Endodermal cell (in vitro differentiated cells): ENCODE measurements at regions not wholly inside any gene's neighbourhood (a gene's known extent, or its start where the extent isn't known, plus 50 kb on each side); places are given as distances from the start of the nearest gene placed in this dataset.

ENCODE experiments used
- DNase-seq: peaks from one replicate; pipeline ENCODE4 v3.0.0-alpha.2; 2017
- H3K27ac ChIP-seq: 2 replicates; pipeline ENCODE4 v1.5.1; 2013; ENCODE audit warnings: mild to moderate bottlenecking, low read depth, low read length, moderate library complexity
- H3K27me3 ChIP-seq: 2 replicates; pipeline ENCODE4 v1.6.1; 2013; ENCODE audit warnings: mild to moderate bottlenecking, low read length, moderate library complexity; ENCODE audit not compliant: insufficient read depth, control insufficient read depth, poor library complexity, severe bottlenecking
- H3K36me3 ChIP-seq: 2 replicates; pipeline ENCODE4 v1.7.0; 2013; ENCODE audit warnings: mild to moderate bottlenecking, low read length, moderate library complexity; ENCODE audit not compliant: control insufficient read depth, insufficient read depth
- H3K4me1 ChIP-seq: one replicate; pipeline ENCODE4 v1.7.0; 2013; ENCODE audit warnings: low read length; ENCODE audit not compliant: control insufficient read depth, insufficient read depth
- H3K4me3 ChIP-seq: 2 replicates; pipeline ENCODE4 v1.5.1; 2013; ENCODE audit warnings: mild to moderate bottlenecking, low read length, moderate library complexity
- H3K9ac ChIP-seq: 2 replicates; pipeline ENCODE4 v1.6.1; 2013; ENCODE audit warnings: mild to moderate bottlenecking, low read length, moderate library complexity; ENCODE audit not compliant: poor library complexity, severe bottlenecking; ENCODE audit errors: extremely low read depth
- H3K9me3 ChIP-seq: 2 replicates; pipeline ENCODE4 v1.6.1; 2013; ENCODE audit warnings: mild to moderate bottlenecking, low read length, moderate library complexity; ENCODE audit not compliant: control insufficient read depth
- H3K27ac Mint-ChIP-seq: 2 replicates; pipeline ENCODE4 v1.8.0; 2020; ENCODE audit warnings: mixed read lengths
- H3K27me3 Mint-ChIP-seq: 2 replicates; pipeline ENCODE4 v1.8.0; 2021; ENCODE audit warnings: mild to moderate bottlenecking, mixed read lengths; ENCODE audit not compliant: insufficient read depth
- H3K36me3 Mint-ChIP-seq: 2 replicates; pipeline ENCODE4 v1.8.0; 2020; ENCODE audit warnings: low read depth, mixed read lengths
- H3K4me1 Mint-ChIP-seq: 2 replicates; pipeline ENCODE4 v1.8.0; 2020; ENCODE audit warnings: mixed read lengths
- H3K4me3 Mint-ChIP-seq: 2 replicates; pipeline ENCODE4 v1.8.0; 2020; ENCODE audit warnings: mild to moderate bottlenecking, moderate library complexity, mixed read lengths
- H3K9me3 Mint-ChIP-seq: 2 replicates; pipeline ENCODE4 v1.8.0; 2020; ENCODE audit warnings: mild to moderate bottlenecking, mixed read lengths
- CTCF ChIP-seq: fragments of 200-600 bp; sonication (generic); conservative IDR thresholded peaks from 2 replicates; pipeline ENCODE4 v1.5.0; 2021; ENCODE audit warnings: antibody characterized with exemption, mild to moderate bottlenecking
- WGBS, 2 experiments: methylation state at CpG; one replicate each; pipeline versions ENCODE4 v1.1.5 to v1.1.7; 2013; ENCODE audit warnings: missing lambda C conversion rate in 2 of 2, mixed read lengths in 1 of 2; ENCODE audit not compliant: insufficient coverage in 1 of 2, insufficient read length in 1 of 2; 5-methylcytosine and 5-hydroxymethylcytosine counted together

- TF ChIP-seq CTCF, result no peak
- Histone ChIP-seq H3K27ac (no peak overlapping the region), H3K9ac (no peak overlapping the region), H3K4me1 (no peaks in the 10 kb centered on the region), H3K27me3 (no peaks in the 10 kb centered on the region), H3K36me3 (no peaks in the 10 kb centered on the region), H3K4me3 (no peak overlapping the region), H3K9me3 (no peaks in the 10 kb centered on the region)
- Mint-ChIP-seq H3K9me3 (no peaks in the 10 kb centered on the region), H3K4me3 (no peak overlapping the region), H3K36me3 (no peaks in the 10 kb centered on the region), H3K27me3 (no peaks in the 10 kb centered on the region), H3K27ac (no peak overlapping the region), H3K4me1 (no peaks in the 10 kb centered on the region)
- WGBS, 2 experiments, result 91 to 100% methylated on average over 1 of the region's 1 CpG
- DNase-seq, result no peak
Measured at GRCh38 chr11:23606191-23606590, 745.9 kb upstream of the CCDC179 start.

GRCh38 chr11:23611726-23612125 lies 751.5 kb upstream of the CCDC179 start:
- no peak for DNase-seq
- no peaks in the 10 kb centered on the region for H3K36me3 ChIP-seq
- no peaks in the 10 kb centered on the region for H3K27me3 ChIP-seq
- H3K4me3 Mint-ChIP-seq, result no peak overlapping the region
- H3K9me3 ChIP-seq, result no peaks in the 10 kb centered on the region
- no peak overlapping the region for H3K27ac Mint-ChIP-seq
- H3K36me3 Mint-ChIP-seq, result no peaks in the 10 kb centered on the region
- no peak overlapping the region for H3K9ac ChIP-seq
- no peak overlapping the region for H3K4me3 ChIP-seq
- WGBS, 2 experiments, result 87 to 90% methylated on average over 2 to 3 of the region's 3 CpGs
- H3K27ac ChIP-seq, result no peak overlapping the region
- H3K9me3 Mint-ChIP-seq, result no peaks in the 10 kb centered on the region
- H3K27me3 Mint-ChIP-seq, result no peaks in the 10 kb centered on the region
- TF ChIP-seq CTCF, result no peak
- no peaks in the 10 kb centered on the region for H3K4me1 Mint-ChIP-seq
- H3K4me1 ChIP-seq, result no peaks in the 10 kb centered on the region

GRCh38 chr11:23620617-23621016 lies 760.3 kb upstream of the CCDC179 start:
- H3K27me3 ChIP-seq, result no peaks in the 10 kb centered on the region
- no peak for TF ChIP-seq CTCF
- Mint-ChIP-seq H3K27ac (no peak overlapping the region), H3K27me3 (no peaks in the 10 kb centered on the region), H3K4me1 (no peaks in the 10 kb centered on the region), H3K36me3 (no peaks in the 10 kb centered on the region), H3K4me3 (no peak overlapping the region), H3K9me3 (peaks cover 1% of the 10 kb centered on the region)
- no peaks in the 10 kb centered on the region for H3K9me3 ChIP-seq
- DNase-seq, result no peak
- no peak overlapping the region for H3K9ac ChIP-seq
- H3K4me1 ChIP-seq, result no peaks in the 10 kb centered on the region
- H3K4me3 ChIP-seq, result no peak overlapping the region
- no peaks in the 10 kb centered on the region for H3K36me3 ChIP-seq
- H3K27ac ChIP-seq, result no peak overlapping the region
